ENCODE measurements at regions not wholly inside any gene's neighbourhood (a gene's known extent, or its start where the extent isn't known, plus 50 kb on each side); places are given as distances from the start of the nearest gene placed in this dataset.
A peak's percentile ranks its signal among the peaks of the same experiment; 100 is the strongest.

DNA sequence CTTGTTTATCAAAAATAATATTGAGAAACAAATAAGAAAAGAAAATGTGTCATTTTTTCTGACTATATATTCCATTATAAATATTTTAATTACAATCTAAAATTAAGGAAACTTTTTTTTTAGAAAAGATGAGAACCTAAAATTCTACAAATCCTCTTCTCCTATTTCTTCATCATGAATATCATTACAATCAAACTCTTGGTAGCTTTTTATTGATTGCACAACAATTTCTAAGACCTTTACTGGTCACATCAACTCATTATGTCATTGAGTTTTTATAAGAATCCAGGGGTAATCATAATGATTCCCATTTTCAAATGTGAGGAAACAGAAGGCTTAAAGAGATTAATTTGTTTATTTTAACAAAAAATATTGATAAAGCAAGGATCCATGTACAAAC is 841.0 kb downstream of the FRK start:
- no peak for TF ChIP-seq CTCF (IDR thresholded peaks at IDR 0.05 in 2 of 3, conservative IDR thresholded peaks at IDR 0.05 in 1 of 3; ENCODE audit: insufficient read depth in 2 of 3, low read depth in 1 of 3, low read length in 3 of 3)
- TF ChIP-seq ELF1 (tag; IDR thresholded peaks at IDR 0.05), result no peak
- no peak for TF ChIP-seq GATA2 (CRISPR knock-in tag; IDR thresholded peaks at IDR 0.05)
- TF ChIP-seq CEBPB (tag; IDR thresholded peaks at IDR 0.05), result peak; percentile 54; the same call in 1 of the 2 replicates
- no peak for TF ChIP-seq ZNF785 (CRISPR knock-in tag; IDR thresholded peaks at IDR 0.05)
- TF ChIP-seq PHF8 (IDR thresholded peaks at IDR 0.05; ENCODE audit: borderline replicate concordance, low read length), result no peak
- TF ChIP-seq RFX5 (IDR thresholded peaks at IDR 0.05; ENCODE audit: low read depth, low read length), result no peak
- TF ChIP-seq ZBTB33 (CRISPR knock-in tag; IDR thresholded peaks at IDR 0.05), result no peak
- TF ChIP-seq POLR2A (conservative IDR thresholded peaks at IDR 0.05), result no peak
- no peak for TF ChIP-seq SP2 (IDR thresholded peaks at IDR 0.05; ENCODE audit: extremely low read depth, low read depth, low read length, poor library complexity, severe bottlenecking)
- TF ChIP-seq TEAD4 (IDR thresholded peaks at IDR 0.05; ENCODE audit: low read length), result no peak
- TF ChIP-seq TEAD4 (CRISPR knock-in tag; IDR thresholded peaks at IDR 0.05; ENCODE audit: borderline replicate concordance), result no peak
- TF ChIP-seq ZNF780A (CRISPR knock-in tag; IDR thresholded peaks at IDR 0.05), result no peak
- no peak for TF ChIP-seq NR2F6 (CRISPR knock-in tag; IDR thresholded peaks at IDR 0.05)
- no peak for TF ChIP-seq MAFK (IDR thresholded peaks at IDR 0.05; ENCODE audit: low read length)

All from K562 (cell line).